ENCODE measurements at regions not wholly inside any gene's neighbourhood (a gene's known extent, or its start where the extent isn't known, plus 50 kb on each side); places are given as distances from the start of the nearest gene placed in this dataset.

GRCh38 chrY:15593476-15594160, 1069.3 kb downstream of the NLGN4Y start:
- no peak for DNase-seq (ENCODE audit: low spot score in 2 of 2)
- FAIRE-seq: no peak

- FAIRE-seq (no peak), DNase-seq (ENCODE audit: low spot score in 2 of 2) (no peak)
Observed at GRCh38 chrY:15594179-15594578, 1069.8 kb downstream of the NLGN4Y start.

DNA sequence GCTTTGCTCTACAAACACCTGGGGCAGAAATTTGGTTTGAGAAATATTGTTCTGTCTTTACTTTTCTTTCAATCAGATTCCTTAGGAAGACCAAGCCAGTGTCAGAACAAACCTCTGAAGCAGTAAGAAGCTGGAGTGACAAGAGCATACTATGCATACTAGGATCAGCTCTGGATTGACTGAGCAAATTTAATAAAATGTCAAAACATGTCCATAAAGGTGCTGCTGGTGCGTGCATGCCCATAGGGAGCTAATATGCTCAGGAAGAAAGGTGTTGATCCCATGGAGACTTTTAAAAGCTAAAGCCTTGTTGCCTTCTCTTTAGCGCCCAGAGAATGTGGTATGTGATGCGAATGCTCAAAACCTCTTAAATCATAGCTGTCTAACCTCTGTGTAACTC, 1076.2 kb downstream of the NLGN4Y start:
- FAIRE-seq: no peak

GRCh38 chrY:15624370-15624769, 1100.0 kb downstream of the NLGN4Y start:
- DNase-seq (ENCODE audit: low spot score in 2 of 2) (no peak), FAIRE-seq (no peak)

More for the DNA sequence above, 1076.2 kb downstream of the NLGN4Y start:
- no peak for DNase-seq (ENCODE audit: low spot score in 2 of 2)

DNA sequence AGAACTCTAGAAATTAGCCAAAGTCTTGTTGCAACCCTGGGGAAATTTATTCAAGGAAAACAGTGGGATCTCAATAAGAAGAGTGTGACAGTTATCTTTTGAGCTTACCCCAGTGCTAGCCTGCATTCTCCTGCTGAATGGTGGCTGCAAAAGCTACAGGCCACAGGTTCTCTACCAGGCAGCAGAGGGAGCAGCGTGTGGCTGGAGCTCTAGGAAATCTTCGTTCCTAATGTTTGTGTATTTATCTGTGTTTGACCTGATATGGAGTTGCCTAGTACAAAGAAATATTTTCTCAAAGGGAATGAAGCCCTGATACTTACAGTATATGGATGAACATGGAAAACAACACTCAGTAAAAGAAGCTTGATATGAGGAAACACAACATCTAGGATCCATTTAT, 1100.6 kb downstream of the NLGN4Y start:
- DNase-seq (ENCODE audit: low spot score in 2 of 2) (no peak), FAIRE-seq (no peak)

DNA sequence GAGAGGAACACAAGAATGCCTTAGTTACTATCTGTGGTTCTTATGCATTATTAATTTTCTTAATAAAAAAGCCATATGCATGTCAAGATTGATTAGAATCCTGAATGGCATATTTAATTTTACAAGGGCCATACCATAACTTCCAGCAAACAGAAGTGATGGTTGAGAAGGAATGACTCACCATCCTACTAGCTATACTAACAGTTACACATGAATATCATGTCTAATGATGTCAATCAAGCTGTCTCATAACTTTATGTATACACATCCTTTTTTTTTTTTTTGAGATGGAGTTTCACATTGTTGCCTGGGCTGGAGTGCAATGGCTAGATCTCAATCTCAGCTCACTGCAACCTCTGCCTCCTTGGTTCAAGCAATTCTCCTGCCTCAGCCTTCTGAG, 1123.9 kb downstream of the NLGN4Y start:
- FAIRE-seq: no peak

DNA sequence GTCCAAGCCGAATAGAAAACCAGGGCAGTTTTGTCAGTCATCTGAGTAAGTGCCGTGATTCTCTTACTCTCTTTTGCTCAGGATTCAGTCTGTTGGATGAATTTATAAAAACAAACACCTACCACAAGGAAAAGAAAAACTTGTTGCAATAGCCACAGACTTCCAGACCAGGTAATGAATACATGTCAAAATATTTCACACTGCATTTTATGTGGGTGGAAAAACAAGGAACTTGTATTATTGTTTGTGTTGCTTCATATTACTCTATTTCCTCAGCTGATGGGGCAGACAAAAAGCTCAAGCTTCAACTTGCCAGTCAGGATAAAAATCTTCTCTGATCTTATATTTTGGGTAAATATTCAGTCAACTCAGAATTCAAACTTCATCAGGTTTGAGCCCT, 1125.7 kb downstream of the NLGN4Y start:
- DNase-seq (ENCODE audit: low spot score in 2 of 2) (no peak), FAIRE-seq (no peak)

More for the DNA sequence above, 1123.9 kb downstream of the NLGN4Y start:
- DNase-seq (ENCODE audit: low spot score in 2 of 2): no peak

DNA sequence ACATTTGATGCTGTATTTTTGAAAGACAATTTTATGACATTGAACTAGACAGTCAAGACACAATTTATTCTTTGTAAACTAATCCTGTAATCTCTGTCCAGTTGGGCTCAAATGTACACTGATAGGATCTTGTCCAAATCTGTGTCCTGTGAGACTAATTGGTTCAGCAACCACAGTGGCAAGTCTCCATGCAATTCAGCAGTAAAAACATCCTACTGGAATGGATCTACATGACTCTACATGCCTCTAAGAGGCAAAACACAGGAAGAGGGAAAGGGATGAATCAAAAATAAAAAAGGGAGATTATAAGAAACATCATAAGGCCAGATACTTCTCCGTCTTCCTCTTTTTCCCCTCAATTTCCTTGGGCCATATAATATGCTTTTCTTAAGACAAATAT, 1164.2 kb downstream of the NLGN4Y start:
- FAIRE-seq: no peak
- DNase-seq (ENCODE audit: low spot score in 2 of 2): no peak

GRCh38 chrY:15689994-15690393, 1165.7 kb downstream of the NLGN4Y start:
- FAIRE-seq (no peak), DNase-seq (ENCODE audit: low spot score in 2 of 2) (no peak)

DNA sequence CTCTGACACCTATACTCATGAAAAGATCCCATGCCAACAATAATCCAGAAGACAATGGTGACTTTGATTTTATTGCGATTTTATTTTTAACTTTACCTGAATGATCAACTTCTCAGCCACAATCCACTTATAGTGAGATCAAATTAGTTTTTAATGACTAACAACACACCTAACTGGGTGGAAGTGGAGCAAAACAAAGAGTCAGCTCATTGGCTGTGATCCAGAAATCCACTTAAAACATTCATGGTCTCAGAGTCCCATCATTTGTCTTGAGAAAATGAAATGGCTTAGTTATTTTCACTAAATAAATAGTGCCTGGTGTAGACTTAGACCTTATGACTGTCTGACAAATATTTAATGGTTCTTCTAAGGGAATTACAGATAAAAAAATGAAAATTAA, 1177.8 kb downstream of the NLGN4Y start:
- no peak for FAIRE-seq
- no peak for DNase-seq (ENCODE audit: low spot score in 2 of 2)

DNA sequence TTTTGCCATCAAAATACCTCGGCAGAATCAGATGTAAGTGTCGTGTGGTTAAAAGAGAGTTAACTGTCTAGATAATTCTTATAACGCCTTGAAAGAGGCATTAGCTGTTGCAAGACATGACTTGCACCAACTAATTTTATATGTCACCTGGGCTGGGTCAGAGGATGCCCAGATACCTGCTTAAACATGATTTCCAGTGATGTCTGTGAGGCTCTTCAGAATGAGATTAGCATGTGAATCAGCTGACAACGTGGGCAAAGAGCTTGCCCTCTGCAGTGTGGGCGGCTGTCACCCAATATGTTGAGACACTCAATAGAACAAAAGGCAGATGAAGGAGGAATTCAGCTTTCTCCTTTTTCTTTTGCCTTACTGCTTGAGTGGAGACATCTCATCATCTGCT, 1180.6 kb downstream of the NLGN4Y start:
- no peak for DNase-seq (ENCODE audit: low spot score in 2 of 2)
- FAIRE-seq: no peak

DNA sequence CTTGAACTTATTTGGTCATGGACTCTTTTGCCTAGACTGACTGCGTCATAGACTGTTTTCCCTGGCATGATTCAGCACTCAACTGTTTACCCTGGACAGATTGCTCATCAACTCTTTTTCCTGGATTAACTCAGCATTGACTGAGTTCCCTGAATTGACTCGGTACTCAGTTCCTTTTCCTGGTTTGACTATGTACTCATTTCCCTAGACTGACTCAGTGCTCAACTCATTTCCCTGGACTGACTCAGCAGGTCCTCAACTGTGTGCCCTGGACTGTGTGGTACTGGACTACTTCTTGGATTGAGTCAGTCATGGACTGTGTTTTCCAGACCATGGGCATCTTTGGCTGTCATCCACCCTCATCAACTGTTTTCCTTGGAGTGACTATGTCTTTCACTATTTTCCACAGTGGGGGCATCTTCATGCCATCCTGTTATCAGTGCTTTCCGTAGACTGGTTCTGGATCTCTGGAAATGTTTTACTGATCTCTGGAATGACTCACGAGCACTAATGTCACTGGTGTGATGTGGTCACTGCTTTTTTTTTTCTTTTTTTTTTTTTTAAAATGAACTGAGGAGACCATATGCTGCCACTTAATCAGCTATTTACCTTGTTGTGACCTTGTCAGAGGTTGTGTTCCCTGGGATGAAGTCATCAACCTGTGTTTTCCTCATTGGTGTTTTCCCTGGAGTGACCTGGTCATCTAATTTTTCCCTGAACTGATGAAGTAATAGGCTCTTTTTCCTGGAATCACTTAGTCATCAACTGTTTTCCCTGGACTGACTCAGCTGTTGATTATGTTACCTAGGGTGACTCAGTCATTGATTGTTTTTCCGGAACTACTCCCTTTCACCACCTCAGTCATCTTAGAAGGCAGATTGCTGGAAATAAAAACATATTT, 1225.5 kb downstream of the NLGN4Y start:
- FAIRE-seq: no peak
- DNase-seq (ENCODE audit: low spot score in 2 of 2): no peak

GRCh38 chrY:15751001-15751400, 1226.7 kb downstream of the NLGN4Y start:
- no peak for FAIRE-seq
- DNase-seq (ENCODE audit: low spot score in 2 of 2): no peak

GRCh38 chrY:15756266-15756665, 1231.9 kb downstream of the NLGN4Y start:
- FAIRE-seq (no peak), DNase-seq (ENCODE audit: low spot score in 2 of 2) (no peak)

- DNase-seq (ENCODE audit: low spot score in 2 of 2): no peak
- no peak for FAIRE-seq
Observed at GRCh38 chrY:15773579-15773978, 1249.2 kb downstream of the NLGN4Y start.

DNA sequence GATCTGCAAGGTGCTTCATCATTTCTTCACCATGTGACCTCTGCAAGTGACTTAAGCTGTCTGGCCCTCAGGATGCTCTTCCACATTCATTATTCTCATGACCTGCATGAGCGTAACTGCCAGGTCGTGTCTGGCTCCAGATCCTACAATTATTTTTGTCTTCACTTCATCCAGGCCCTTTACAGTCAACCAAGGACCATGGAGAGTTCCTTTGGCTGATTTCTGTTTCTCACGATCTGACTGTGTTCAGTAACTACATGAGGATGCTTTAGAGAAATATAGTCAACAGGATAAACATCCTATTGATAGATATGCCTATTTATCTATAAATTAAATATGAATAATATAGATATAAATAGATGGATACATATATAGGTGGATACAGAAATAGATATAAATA, 1251.6 kb downstream of the NLGN4Y start:
- FAIRE-seq: no peak
- no peak for DNase-seq (ENCODE audit: low spot score in 2 of 2)

DNA sequence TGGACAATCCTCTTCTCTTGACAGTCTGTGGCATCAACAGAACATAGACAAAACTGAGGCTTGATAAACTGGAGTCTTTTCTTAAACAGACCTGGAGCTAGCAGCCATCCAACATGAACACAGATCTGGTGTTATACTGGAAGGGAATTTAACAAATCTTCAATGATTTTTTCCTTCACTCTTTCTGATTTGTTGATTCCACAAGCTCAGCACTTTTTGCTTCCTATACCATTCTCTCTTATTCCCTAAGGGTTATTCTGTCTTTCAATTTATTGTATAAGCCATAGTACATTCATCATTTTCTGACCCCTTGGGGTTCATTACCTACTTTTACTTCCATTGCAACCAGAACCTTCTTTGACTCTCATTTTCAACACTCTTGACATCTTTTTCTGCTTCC, 1255.6 kb downstream of the NLGN4Y start:
- DNase-seq (ENCODE audit: low spot score in 2 of 2) (no peak), FAIRE-seq (no peak)

DNA sequence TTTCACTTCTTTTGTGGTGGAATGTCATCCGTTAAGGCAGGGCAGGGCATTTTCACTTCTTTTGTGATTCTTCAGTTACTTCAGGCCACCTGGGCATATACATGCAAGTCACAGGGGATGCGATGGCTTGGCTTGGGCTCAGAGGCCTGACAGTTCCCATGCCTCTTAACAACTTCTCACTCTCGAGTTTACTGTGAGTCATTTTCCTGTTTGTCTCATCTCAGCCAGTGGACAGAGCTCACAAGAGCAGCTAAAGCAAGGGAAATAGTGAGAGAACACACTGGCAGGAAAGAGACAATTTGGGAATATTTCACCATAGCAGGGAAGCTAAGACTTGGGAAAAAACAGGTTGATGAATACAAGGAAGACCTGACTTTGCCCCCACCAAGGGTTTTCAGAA, 1275.7 kb downstream of the NLGN4Y start:
- DNase-seq (ENCODE audit: low spot score in 2 of 2): no peak
- FAIRE-seq: no peak

GRCh38 chrY:15805985-15806384, 1281.7 kb downstream of the NLGN4Y start:
- no peak for DNase-seq (ENCODE audit: low spot score in 2 of 2)
- FAIRE-seq: no peak

DNA sequence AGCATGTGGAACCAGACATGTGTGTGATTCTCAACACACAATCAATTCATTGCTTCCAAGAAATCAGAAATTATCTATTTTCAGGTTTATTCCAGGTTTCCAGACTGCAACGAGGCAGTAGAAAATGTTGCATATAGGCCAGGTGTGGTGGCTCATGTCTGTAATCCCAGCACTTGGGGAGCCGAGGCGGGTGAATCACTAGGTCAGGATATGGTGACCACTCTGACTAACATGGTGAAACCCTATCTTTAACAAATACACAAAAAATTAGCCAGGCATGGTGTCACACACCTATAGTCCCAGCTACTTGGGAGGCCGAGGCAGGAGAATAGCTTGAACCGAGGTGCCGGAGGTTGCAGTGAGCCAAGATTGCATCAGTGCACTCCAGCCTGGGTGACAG, 1289.9 kb downstream of the NLGN4Y start:
- DNase-seq (ENCODE audit: low spot score in 2 of 2): no peak
- no peak for FAIRE-seq
